Skeletal muscle tissue (tissue), 3 donors: ENCODE measurements at regions not wholly inside any gene's neighbourhood (a gene's known extent, or its start where the extent isn't known, plus 50 kb on each side); places are given as distances from the start of the nearest gene placed in this dataset.

Experiments
- H3K27ac ChIP-seq: one replicate; pipeline ENCODE4 v1.7.0; 2013; ENCODE audit warnings: mild to moderate bottlenecking, low read depth, low read length, inconsistent platforms
- H3K27me3 ChIP-seq, 3 donors: one replicate each; pipeline ENCODE4 v1.7.0; 2013; ENCODE audit warnings: low read length in 3 of 3; ENCODE audit not compliant: control insufficient read depth in 3 of 3, insufficient read depth in 3 of 3
- H3K36me3 ChIP-seq, 3 donors: one replicate each; pipeline ENCODE4 v1.7.0; 2013; ENCODE audit warnings: low read length in 3 of 3; ENCODE audit not compliant: control insufficient read depth in 3 of 3, insufficient read depth in 3 of 3
- H3K4me1 ChIP-seq, 3 donors: one replicate each; pipeline ENCODE4 v1.7.0; 2013; ENCODE audit warnings: low read length in 3 of 3, mild to moderate bottlenecking in 3 of 3; ENCODE audit not compliant: control insufficient read depth in 3 of 3, insufficient read depth in 3 of 3
- H3K4me3 ChIP-seq, 3 donors: one replicate each; pipeline ENCODE4 v1.7.0; 2013; ENCODE audit warnings: low read length in 3 of 3
- H3K9ac ChIP-seq, 3 donors: one replicate each; pipeline ENCODE4 v1.7.0; 2013; ENCODE audit warnings: low read length in 3 of 3, mild to moderate bottlenecking in 3 of 3, moderate library complexity in 2 of 3, low read depth in 1 of 3
- H3K9me3 ChIP-seq, 3 donors: one replicate each; pipeline ENCODE4 v1.7.0; 2013; ENCODE audit warnings: low read length in 3 of 3; ENCODE audit not compliant: control insufficient read depth in 3 of 3
- donor health status: Osteomylitis.

- peaks cover 7 to 32% (median 21%) of the 10 kb centered on the region in 3 donors for H3K4me1 ChIP-seq
- H3K9me3 ChIP-seq = no peaks in the 10 kb centered on the region
- no peak overlapping the region for H3K27ac ChIP-seq
- no peaks in the 10 kb centered on the region for H3K36me3 ChIP-seq
- H3K9ac ChIP-seq = no peak overlapping the region
- no peaks in the 10 kb centered on the region for H3K27me3 ChIP-seq
- no peak overlapping the region for H3K4me3 ChIP-seq
Observed at GRCh38 chr10:28837613-28838390, 160.5 kb downstream of the BAMBI start.

GRCh38 chr10:28838908-28839307 is 161.6 kb downstream of the BAMBI start:
- H3K9me3 ChIP-seq = no peaks in the 10 kb centered on the region
- H3K27me3 ChIP-seq = no peaks in the 10 kb centered on the region
- no peak overlapping the region for H3K9ac ChIP-seq
- H3K4me1 ChIP-seq = peaks cover 7 to 32% (median 21%) of the 10 kb centered on the region in 3 donors
- no peaks in the 10 kb centered on the region for H3K36me3 ChIP-seq
- H3K27ac ChIP-seq = peak overlapping the region; percentile 57
- H3K4me3 ChIP-seq = no peak overlapping the region

- H3K27me3 ChIP-seq = no peaks in the 10 kb centered on the region
- peak overlapping the region; percentile 57 for H3K27ac ChIP-seq
- H3K9me3 ChIP-seq = no peaks in the 10 kb centered on the region
- peak overlapping the region in 2 of 3 donors; percentile 2 to 9 for H3K4me3 ChIP-seq
- H3K36me3 ChIP-seq = no peaks in the 10 kb centered on the region
- peaks cover 7 to 32% (median 21%) of the 10 kb centered on the region in 3 donors for H3K4me1 ChIP-seq
- H3K9ac ChIP-seq = peak overlapping the region; percentile 26 to 73 (median 42)
Observed at GRCh38 chr10:28839600-28840007, 162.3 kb downstream of the BAMBI start.

GRCh38 chr10:28840202-28840601 is 162.9 kb downstream of the BAMBI start:
- Histone ChIP-seq H3K4me3 (peak overlapping the region in 1 of 3 donors; percentile 2), H3K36me3 (no peaks in the 10 kb centered on the region), H3K27ac (peak overlapping the region; percentile 57), H3K27me3 (no peaks in the 10 kb centered on the region), H3K4me1 (peaks cover 7 to 32% (median 21%) of the 10 kb centered on the region in 3 donors), H3K9ac (peak overlapping the region in 1 of 3 donors; percentile 42), H3K9me3 (peaks cover 0 to 6% (median 3%) of the 10 kb centered on the region in 3 donors)

- Histone ChIP-seq H3K4me1 (peaks cover 7 to 32% (median 21%) of the 10 kb centered on the region in 3 donors), H3K4me3 (no peak overlapping the region), H3K27ac (peak overlapping the region; percentile 84), H3K9ac (no peak overlapping the region), H3K27me3 (no peaks in the 10 kb centered on the region), H3K36me3 (no peaks in the 10 kb centered on the region), H3K9me3 (peaks cover 0 to 6% (median 3%) of the 10 kb centered on the region in 3 donors)
Observed at GRCh38 chr10:28840971-28841370, 163.7 kb downstream of the BAMBI start.

- Histone ChIP-seq H3K4me3 (peak overlapping the region in 1 of 3 donors; percentile 3), H3K27ac (peak overlapping the region; percentile 84), H3K36me3 (no peaks in the 10 kb centered on the region), H3K9ac (peak overlapping the region; percentile 21 to 47 (median 25)), H3K4me1 (peaks cover 7 to 32% (median 21%) of the 10 kb centered on the region in 3 donors), H3K27me3 (no peaks in the 10 kb centered on the region), H3K9me3 (peaks cover 0 to 6% (median 3%) of the 10 kb centered on the region in 3 donors)
Observed at GRCh38 chr10:28841625-28842024, 164.3 kb downstream of the BAMBI start.

- Histone ChIP-seq H3K9me3 (peaks cover 0 to 6% (median 3%) of the 10 kb centered on the region in 3 donors), H3K27ac (peak overlapping the region; percentile 84), H3K36me3 (no peaks in the 10 kb centered on the region), H3K4me1 (peaks cover 7 to 32% (median 21%) of the 10 kb centered on the region in 3 donors), H3K4me3 (no peak overlapping the region), H3K9ac (no peak overlapping the region), H3K27me3 (no peaks in the 10 kb centered on the region)
Observed at GRCh38 chr10:28842321-28842720, 165.0 kb downstream of the BAMBI start.

- Histone ChIP-seq H3K36me3 (no peaks in the 10 kb centered on the region), H3K4me1 (peaks cover 7 to 20% (median 17%) of the 10 kb centered on the region in 3 donors), H3K27me3 (no peaks in the 10 kb centered on the region), H3K4me3 (no peak overlapping the region), H3K9ac (no peak overlapping the region), H3K9me3 (peaks cover 0 to 6% (median 3%) of the 10 kb centered on the region in 3 donors), H3K27ac (no peak overlapping the region)
Observed at GRCh38 chr10:28845009-28845682, 167.8 kb downstream of the BAMBI start.

GRCh38 chr10:28849309-28849708 is 172.0 kb downstream of the BAMBI start:
- Histone ChIP-seq H3K36me3 (no peaks in the 10 kb centered on the region), H3K4me1 (peaks cover 0 to 6% (median 3%) of the 10 kb centered on the region in 3 donors), H3K9me3 (peaks cover 0 to 6% (median 3%) of the 10 kb centered on the region in 3 donors), H3K9ac (no peak overlapping the region), H3K27ac (no peak overlapping the region), H3K27me3 (no peaks in the 10 kb centered on the region), H3K4me3 (no peak overlapping the region)

GRCh38 chr10:28849821-28850220 is 172.5 kb downstream of the BAMBI start:
- no peak overlapping the region for H3K9ac ChIP-seq
- H3K36me3 ChIP-seq = no peaks in the 10 kb centered on the region
- no peaks in the 10 kb centered on the region for H3K27me3 ChIP-seq
- peaks cover 0 to 6% (median 3%) of the 10 kb centered on the region in 3 donors for H3K4me1 ChIP-seq
- H3K4me3 ChIP-seq = no peak overlapping the region
- no peak overlapping the region for H3K27ac ChIP-seq
- H3K9me3 ChIP-seq = peaks cover 0 to 4% (median 3%) of the 10 kb centered on the region in 3 donors
